KG1 (cell line): ENCODE measurements at regions not wholly inside any gene's neighbourhood (a gene's known extent, or its start where the extent isn't known, plus 50 kb on each side); places are given as distances from the start of the nearest gene placed in this dataset.
"Not testable (repeated sequence)": the region's sequence is repeated elsewhere in the genome, so short reads cannot be mapped to it uniquely, and the experiment has no call there.

Source experiments
- DNase-seq: peaks from one replicate; lab custom pipeline; 2025; lab: John Stamatoyannopoulos, UW

DNA sequence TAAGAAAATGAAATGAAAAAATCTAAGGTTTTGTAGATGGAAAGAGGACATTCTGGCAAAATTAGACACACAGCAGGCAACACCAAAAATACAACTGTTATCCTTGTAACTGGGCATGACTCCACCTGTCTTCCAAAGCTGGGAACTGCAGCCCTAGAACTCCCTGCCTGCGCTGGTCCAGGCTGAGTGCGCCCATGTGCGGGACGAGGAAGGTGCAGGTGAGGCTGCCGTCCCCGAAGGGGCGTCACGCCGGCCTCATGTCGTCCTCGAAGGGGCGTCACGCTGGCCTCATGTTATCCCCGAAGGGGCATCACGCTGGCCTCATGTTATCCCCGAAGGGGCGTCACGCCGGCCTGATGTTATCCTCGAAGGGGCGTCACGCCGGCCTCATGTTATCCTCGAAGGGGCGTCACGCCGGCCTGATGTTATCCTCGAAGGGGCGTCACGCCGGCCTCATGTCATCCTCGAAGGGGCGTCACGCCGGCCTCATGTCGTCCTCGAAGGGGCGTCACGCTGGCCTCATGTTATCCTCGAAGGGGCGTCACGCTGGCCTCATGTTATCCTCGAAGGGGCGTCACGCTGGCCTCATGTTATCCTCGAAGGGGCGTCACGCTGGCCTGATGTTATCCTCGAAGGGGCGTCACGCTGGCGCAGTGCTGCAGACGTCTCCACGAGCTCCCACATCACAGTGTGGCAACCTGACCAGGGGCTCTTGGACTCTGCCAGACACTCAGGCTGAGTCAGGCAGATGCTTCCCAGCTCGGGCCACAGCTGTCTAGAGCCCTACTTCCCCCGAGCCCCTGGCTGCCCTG, 100.3 kb upstream of the SALL3 start:
- DNase-seq, result not testable (repeated sequence)

DNA sequence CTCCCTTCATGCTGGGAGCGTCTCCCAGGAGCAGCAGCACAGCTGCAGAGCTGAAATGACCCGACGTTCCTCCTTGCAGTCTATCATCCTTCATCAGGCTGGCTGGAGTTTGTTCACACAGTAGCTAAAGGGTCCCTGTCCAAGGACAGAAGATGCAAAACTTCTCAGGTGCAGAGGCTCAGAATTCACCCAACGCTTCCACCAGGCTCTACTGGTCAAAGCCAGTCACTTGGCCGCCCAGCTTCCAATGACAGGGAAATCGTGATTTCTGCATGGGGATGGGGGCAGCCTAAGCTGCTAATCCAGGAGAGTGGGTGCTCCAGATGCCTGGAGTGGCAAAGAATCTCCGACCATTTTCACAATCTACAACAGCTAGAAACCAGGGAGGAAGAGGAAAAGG, 97.0 kb upstream of the SALL3 start:
- no peak for DNase-seq

GRCh38 chr18:78883501-78883900, 96.1 kb upstream of the SALL3 start:
- no peak for DNase-seq

DNA sequence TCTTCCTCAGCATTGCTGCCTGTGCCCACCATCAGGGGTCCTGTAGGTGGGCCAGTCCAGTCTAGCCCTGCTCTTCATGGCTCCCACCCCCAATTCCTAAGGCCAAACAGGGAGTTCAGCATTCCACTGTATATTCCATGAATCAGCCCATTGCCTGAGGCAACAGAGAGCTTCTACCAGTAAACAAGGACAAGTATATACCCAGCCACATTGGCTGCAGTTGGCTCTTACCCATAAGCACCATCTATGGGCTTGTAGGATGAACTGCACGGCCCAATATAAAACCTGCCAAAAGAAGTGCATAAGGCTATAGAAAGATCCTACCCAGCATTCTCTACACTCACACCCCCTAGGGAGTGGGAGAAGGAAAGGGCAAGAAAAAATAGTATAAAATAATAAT, 95.1 kb upstream of the SALL3 start:
- DNase-seq, result no peak

DNA sequence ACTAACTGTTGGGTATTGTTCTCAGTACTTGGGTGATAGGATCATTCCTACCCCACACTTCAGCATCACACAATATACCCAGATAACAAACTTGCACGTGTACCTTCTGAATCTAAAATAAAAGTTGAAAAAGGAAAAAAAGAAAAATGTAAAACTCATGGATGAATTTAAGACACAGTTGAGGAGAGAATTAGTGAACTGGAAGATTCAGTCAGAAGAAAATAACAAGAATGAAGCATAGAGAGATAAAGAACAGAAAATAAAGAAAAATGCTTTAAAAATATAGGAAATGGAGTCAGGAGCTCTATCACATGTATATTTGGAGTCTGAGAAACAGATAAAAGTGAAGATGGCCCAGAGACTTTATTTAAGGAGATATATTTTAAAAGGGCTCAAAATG, 90.4 kb upstream of the SALL3 start:
- DNase-seq, result no peak

GRCh38 chr18:78890388-78890787, 89.2 kb upstream of the SALL3 start:
- no peak for DNase-seq

DNA sequence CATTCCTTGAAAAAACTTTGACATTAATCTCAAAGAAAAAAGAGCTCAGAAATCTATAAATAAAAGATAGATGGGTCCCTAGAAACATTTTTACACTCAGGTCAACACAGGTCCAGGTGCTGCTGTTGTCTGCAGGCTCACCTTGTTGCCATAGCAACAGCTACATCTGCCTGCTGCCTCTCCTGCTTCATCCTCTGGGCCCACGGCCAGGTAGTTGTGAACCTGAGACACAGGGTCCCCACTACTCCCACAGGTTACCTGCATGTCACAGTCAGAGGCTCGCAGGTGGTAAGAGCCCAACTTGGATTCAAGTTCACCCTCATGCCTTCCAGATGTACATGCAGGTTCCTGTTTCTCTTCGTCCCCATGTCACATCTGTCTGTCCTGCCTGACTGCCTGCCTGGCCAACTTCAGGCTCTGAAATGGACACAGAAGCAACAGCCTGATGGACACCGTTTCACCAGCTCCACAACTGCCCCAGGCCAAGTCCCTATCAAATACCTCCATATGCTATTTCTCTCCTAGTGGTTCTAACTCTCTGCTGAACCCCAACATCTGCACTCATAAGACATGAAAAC, 88.3 kb upstream of the SALL3 start:
- no peak for DNase-seq

GRCh38 chr18:78892177-78892576, 87.4 kb upstream of the SALL3 start:
- DNase-seq, result no peak

DNA sequence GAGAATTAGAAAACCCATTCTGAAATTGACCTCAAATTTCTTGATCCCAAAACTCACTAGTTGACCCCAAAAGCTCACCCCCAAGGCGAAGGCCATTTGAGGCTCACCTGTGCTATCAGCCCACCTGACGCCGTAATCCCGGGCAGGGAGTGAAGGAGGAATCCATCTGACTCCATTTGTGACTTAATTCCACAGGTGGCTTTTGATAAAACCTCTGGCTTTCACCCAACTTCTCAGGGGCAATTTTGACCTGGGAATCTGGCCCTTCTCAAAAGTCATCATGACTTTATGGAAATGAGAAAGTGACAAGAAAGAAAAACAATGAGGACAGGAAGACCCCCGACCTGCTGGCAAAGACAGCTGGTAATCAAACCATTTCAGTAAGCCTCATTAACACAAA, 86.9 kb upstream of the SALL3 start:
- no peak for DNase-seq

DNA sequence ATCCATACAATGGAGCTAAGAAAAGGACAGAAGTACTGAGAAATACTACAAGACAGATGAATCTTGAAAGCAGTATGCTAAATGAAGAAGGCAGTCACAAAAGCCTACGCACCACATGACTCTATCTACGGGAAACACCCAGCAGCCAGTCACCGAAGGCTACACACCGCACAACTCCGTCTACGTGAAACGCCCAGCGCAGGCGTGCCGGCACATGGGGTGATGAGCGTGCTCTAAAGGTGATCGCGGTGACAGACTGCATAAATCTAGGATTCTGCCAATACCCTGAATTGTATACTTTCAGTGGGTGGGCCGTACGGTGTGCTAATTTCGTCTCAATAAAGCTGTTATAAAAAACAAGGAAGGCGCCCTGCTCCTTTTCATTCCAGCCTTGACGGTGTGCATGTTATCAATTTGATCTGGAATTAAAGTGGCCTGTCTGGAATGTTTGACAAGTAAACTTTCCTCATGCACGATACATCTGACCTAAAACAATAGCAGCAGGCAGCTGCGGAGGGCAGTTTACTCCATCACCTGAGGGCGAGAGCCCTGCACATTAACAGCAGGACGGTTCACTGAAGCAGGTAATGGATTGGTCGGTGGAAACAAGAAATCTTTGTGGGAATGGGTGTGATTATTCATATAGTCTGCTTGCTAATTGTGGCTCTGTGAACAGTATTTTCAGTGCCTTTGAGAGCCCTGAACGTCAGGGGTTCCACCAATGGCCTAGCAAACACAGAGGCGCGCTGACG, 86.2 kb upstream of the SALL3 start:
- DNase-seq, result no peak

- no peak for DNase-seq
Measured at GRCh38 chr18:78894033-78894305, 85.6 kb upstream of the SALL3 start.

DNA sequence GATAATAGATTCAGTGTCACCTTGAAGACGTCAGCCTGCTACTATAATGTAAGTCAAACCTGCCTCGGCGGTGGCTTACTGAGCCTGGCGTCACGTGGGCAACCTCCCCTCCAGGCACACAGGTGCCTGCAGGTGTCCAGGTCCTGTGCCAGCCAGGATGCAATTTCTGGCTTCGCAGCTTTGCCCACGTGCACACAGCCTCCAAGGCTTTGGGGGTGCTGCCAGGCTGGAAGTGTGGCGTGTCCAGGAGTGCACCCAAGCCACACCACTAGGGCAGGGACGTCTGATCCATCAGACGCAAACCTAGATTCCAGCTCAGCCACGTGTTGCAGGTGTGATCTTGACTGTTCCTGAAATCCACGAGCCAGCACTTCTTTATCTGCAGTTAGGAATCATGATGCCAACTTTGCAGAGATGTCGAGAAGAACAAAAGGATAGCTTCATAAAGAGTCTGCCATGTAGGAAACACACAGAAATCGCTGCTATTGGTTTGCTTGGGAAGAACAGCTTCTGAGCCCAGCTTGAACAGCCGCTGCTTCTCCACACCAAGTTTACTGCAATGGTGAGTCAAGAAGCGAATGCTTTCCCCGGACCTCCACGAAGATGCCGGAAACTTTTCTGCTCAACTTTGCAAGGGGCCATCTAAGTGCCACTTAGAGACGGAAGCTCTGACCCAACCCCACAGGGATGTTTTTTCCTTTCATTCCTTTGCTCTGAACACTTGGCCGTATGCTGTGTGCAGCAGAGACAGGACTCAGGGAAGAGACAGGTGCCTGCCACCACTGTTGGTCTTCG, 84.2 kb upstream of the SALL3 start:
- no peak for DNase-seq

GRCh38 chr18:78896111-78896905, 83.3 kb upstream of the SALL3 start:
- no peak for DNase-seq

DNA sequence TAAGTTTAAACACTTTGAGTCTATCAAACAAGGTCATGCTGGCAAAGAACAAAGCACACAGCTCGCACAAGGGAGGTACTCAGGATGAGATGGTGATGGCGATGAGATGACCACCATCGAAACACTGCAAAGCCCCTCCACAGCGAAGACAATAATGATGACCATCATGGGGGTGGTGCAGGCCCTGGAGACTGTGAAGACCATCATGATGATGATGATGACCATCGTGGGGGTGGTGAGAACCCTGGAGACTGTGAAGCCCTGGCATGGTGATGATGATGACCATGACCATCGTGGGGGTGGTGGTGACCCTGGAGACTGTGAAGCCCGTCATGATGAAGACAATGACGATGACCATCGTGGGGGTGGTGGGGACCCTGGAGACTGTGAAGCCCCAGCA, 81.6 kb upstream of the SALL3 start:
- no peak for DNase-seq

GRCh38 chr18:78898635-78899034, 81.0 kb upstream of the SALL3 start:
- DNase-seq, result no peak

GRCh38 chr18:78899241-78899640, 80.4 kb upstream of the SALL3 start:
- DNase-seq, result no peak

- DNase-seq, result no peak
Measured at GRCh38 chr18:78900938-78901909, 78.4 kb upstream of the SALL3 start.

DNA sequence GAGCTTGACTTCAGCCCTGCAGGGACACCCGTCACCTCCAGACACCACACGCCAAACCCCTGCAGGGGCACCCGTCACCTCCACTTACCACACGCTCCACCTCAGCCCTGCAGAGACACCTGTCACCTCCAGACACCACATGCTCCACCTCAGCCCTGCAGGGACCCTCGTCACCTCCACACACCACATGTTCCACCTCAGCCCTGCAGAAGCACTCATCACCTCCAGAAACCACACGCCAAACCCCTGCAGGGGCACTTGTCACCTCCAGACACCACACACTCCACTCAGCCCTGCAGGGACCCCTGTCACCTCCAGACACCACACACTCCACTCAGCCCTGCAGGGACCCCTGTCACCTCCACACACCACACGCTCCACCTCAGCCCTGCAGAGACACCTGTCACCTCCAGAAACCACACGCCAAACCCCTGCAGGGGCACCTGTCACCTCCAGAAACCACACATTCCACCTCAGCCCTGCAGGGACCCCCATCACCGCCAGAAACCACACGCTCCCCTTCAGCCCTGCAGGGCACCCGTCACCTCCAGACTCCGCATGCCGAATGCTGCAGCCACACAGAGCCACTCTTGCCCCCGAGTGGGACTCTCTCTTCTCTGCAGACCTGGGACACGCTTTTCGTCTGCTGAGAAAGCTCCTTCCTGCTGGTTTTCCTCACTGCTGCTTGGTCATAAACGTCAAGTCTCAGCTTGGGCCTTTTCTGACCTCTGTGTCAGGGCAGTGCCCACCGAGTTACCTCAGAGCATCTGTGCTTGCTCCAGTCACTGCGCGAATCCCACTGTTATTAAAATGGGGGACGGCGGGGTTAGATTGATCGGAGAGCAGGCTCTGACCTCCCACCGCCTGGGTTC, 77.5 kb upstream of the SALL3 start:
- DNase-seq, result no peak

GRCh38 chr18:78902795-78903435, 76.7 kb upstream of the SALL3 start:
- no peak for DNase-seq
